ENCODE measurements at regions not wholly inside any gene's neighbourhood (a gene's known extent, or its start where the extent isn't known, plus 50 kb on each side); places are given as distances from the start of the nearest gene placed in this dataset.

DNA sequence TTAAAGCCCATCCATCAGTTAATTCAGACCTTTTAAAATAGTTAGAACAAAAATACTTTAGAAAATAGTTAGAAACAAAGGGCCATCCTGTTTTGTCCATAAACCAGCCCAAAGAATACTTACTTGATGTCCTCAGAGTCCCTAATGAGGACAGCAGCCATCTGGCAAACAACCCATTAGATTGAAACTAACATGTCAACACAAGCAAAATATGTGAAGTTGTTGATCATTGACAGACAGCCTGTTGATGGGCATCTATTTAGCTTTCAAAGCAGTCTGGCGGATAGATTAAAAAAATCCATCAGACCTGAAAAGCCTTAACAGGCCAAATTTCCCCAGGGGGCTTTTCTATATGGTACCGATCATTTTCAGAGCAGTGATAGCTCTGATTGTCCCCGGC is 154.2 kb upstream of the TSHZ2 start:
- TF ChIP-seq, protein P1, sequence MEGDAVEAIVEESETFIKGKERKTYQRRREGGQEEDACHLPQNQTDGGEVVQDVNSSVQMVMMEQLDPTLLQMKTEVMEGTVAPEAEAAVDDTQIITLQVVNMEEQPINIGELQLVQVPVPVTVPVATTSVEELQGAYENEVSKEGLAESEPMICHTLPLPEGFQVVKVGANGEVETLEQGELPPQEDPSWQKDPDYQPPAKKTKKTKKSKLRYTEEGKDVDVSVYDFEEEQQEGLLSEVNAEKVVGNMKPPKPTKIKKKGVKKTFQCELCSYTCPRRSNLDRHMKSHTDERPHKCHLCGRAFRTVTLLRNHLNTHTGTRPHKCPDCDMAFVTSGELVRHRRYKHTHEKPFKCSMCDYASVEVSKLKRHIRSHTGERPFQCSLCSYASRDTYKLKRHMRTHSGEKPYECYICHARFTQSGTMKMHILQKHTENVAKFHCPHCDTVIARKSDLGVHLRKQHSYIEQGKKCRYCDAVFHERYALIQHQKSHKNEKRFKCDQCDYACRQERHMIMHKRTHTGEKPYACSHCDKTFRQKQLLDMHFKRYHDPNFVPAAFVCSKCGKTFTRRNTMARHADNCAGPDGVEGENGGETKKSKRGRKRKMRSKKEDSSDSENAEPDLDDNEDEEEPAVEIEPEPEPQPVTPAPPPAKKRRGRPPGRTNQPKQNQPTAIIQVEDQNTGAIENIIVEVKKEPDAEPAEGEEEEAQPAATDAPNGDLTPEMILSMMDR (IDR thresholded peaks at IDR 0.05), result no peak
- TF ChIP-seq POLR2A (IDR thresholded peaks at IDR 0.05), result no peak

Measured in Peyer's patch (tissue), 4 donors.